ENCODE measurements at regions not wholly inside any gene's neighbourhood (a gene's known extent, or its start where the extent isn't known, plus 50 kb on each side); places are given as distances from the start of the nearest gene placed in this dataset.

- Mint-ChIP-seq H3K36me3 (ENCODE audit: unreplicated experiment) (no peaks in the 10 kb centered on the region), H3K27ac (ENCODE audit: unreplicated experiment) (no peak overlapping the region), H3K4me3 (ENCODE audit: unreplicated experiment) (no peak overlapping the region), H3K4me1 (ENCODE audit: unreplicated experiment) (peaks cover 5% of the 10 kb centered on the region), H3K27me3 (ENCODE audit: unreplicated experiment) (no peaks in the 10 kb centered on the region), H3K9me3 (ENCODE audit: unreplicated experiment) (no peaks in the 10 kb centered on the region)
- TF ChIP-seq, protein P1, sequence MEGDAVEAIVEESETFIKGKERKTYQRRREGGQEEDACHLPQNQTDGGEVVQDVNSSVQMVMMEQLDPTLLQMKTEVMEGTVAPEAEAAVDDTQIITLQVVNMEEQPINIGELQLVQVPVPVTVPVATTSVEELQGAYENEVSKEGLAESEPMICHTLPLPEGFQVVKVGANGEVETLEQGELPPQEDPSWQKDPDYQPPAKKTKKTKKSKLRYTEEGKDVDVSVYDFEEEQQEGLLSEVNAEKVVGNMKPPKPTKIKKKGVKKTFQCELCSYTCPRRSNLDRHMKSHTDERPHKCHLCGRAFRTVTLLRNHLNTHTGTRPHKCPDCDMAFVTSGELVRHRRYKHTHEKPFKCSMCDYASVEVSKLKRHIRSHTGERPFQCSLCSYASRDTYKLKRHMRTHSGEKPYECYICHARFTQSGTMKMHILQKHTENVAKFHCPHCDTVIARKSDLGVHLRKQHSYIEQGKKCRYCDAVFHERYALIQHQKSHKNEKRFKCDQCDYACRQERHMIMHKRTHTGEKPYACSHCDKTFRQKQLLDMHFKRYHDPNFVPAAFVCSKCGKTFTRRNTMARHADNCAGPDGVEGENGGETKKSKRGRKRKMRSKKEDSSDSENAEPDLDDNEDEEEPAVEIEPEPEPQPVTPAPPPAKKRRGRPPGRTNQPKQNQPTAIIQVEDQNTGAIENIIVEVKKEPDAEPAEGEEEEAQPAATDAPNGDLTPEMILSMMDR (IDR thresholded peaks at IDR 0.05) = no peak
- no peak for DNase-seq (ENCODE audit: extremely low spot score, unreplicated experiment)
These were observed 130.2 kb downstream of the SH2D1A start for GRCh38 chrX:124476562-124476961.

DNA sequence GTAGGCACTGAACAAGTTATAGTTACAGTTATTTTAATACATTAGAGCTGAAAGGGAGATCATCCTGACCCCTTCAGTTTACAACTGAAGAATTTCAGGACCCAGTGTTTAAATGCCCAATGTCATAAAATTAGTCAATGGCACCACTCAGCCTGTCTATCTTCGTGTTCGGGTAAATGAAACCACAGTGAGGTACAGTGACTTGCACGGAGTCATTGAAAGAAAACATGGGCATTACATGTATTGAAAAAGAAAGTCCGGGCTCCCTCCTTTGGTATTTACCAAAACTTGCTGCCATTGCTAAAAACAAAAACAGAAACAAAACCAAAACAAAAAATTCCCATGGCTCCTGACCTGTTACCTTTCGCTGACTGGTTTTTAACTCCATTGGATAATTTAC, 131.7 kb downstream of the SH2D1A start:
- Mint-ChIP-seq H3K4me1 (ENCODE audit: unreplicated experiment) (peaks cover 5% of the 10 kb centered on the region), H3K4me3 (ENCODE audit: unreplicated experiment) (no peak overlapping the region), H3K36me3 (ENCODE audit: unreplicated experiment) (no peaks in the 10 kb centered on the region), H3K27ac (ENCODE audit: unreplicated experiment) (no peak overlapping the region), H3K9me3 (ENCODE audit: unreplicated experiment) (peaks cover 7% of the 10 kb centered on the region), H3K27me3 (ENCODE audit: unreplicated experiment) (no peaks in the 10 kb centered on the region)
- TF ChIP-seq, protein P1 (IDR thresholded peaks at IDR 0.05) = no peak
- no peak for DNase-seq (ENCODE audit: extremely low spot score, unreplicated experiment)

- Mint-ChIP-seq H3K4me1 (ENCODE audit: unreplicated experiment) (peaks cover 9% of the 10 kb centered on the region), H3K27ac (ENCODE audit: unreplicated experiment) (no peak overlapping the region), H3K9me3 (ENCODE audit: unreplicated experiment) (no peaks in the 10 kb centered on the region), H3K36me3 (ENCODE audit: unreplicated experiment) (no peaks in the 10 kb centered on the region), H3K27me3 (ENCODE audit: unreplicated experiment) (no peaks in the 10 kb centered on the region), H3K4me3 (ENCODE audit: unreplicated experiment) (no peak overlapping the region)
- TF ChIP-seq, protein P1 (IDR thresholded peaks at IDR 0.05) = no peak
- DNase-seq (ENCODE audit: extremely low spot score, unreplicated experiment) = no peak
These were observed 142.2 kb downstream of the SH2D1A start for GRCh38 chrX:124488412-124489161.

DNA sequence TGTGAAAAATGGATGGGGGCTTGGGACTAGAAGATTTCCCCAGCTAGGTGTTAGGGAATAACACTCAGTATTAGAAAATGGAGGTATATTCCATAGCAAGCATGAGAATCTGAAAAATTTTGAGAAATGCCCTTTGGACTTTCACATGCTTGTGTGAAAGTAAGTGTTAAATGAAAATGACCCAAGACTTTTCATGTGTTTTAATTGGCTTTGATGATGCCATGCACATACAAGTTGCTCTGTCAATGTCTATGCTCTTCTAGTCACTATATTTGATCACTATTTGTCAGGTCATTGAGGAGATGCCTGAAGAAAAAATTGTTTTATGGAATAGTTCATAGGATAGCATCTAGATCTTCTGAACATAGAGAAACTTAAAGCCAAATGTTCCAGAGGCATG, 147.6 kb downstream of the SH2D1A start:
- TF ChIP-seq, protein P1 (IDR thresholded peaks at IDR 0.05) = no peak
- H3K36me3 Mint-ChIP-seq (ENCODE audit: unreplicated experiment) = peaks cover 2% of the 10 kb centered on the region
- H3K4me3 Mint-ChIP-seq (ENCODE audit: unreplicated experiment) = no peak overlapping the region
- H3K27ac Mint-ChIP-seq (ENCODE audit: unreplicated experiment) = no peak overlapping the region
- DNase-seq (ENCODE audit: extremely low spot score, unreplicated experiment) = no peak
- no peaks in the 10 kb centered on the region for H3K27me3 Mint-ChIP-seq (ENCODE audit: unreplicated experiment)
- H3K9me3 Mint-ChIP-seq (ENCODE audit: unreplicated experiment) = no peaks in the 10 kb centered on the region
- no peaks in the 10 kb centered on the region for H3K4me1 Mint-ChIP-seq (ENCODE audit: unreplicated experiment)

DNA sequence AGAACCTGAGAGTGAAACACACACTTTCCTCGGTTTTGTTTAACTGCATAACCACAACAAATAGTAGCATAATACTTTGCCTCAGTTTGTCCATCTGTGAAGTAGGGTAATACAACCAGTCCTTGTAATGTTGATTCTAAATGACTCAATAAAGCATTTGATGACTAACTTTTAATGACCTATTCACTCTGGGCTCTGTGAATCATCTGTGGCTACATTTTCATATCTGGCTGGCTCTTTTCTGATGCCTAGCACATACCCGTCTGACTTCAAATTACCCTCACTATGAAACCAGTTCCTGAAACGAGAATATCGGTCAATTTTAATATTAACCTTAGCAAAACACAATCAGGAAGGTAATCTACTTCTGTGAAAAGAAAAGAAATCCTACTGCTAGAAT, 151.0 kb downstream of the SH2D1A start:
- TF ChIP-seq, protein P1 (IDR thresholded peaks at IDR 0.05) = no peak
- H3K36me3 Mint-ChIP-seq (ENCODE audit: unreplicated experiment) = peaks cover 2% of the 10 kb centered on the region
- H3K27me3 Mint-ChIP-seq (ENCODE audit: unreplicated experiment) = no peaks in the 10 kb centered on the region
- no peaks in the 10 kb centered on the region for H3K9me3 Mint-ChIP-seq (ENCODE audit: unreplicated experiment)
- no peak overlapping the region for H3K4me3 Mint-ChIP-seq (ENCODE audit: unreplicated experiment)
- DNase-seq (ENCODE audit: extremely low spot score, unreplicated experiment) = no peak
- H3K27ac Mint-ChIP-seq (ENCODE audit: unreplicated experiment) = no peak overlapping the region
- peaks cover 14% of the 10 kb centered on the region for H3K4me1 Mint-ChIP-seq (ENCODE audit: unreplicated experiment)

Measured in osteocyte (in vitro differentiated cells).